H1 (cell line): ENCODE measurements at regions not wholly inside any gene's neighbourhood (a gene's known extent, or its start where the extent isn't known, plus 50 kb on each side); places are given as distances from the start of the nearest gene placed in this dataset.

Source experiments
- CTCF ChIA-PET: fragments of 300-600 bp; sonication (Branson Sonifier 250); formaldehyde crosslinking; loops from one replicate; lab custom pipeline; 2021; ENCODE audit not compliant: partially characterized antibody; lab: Charles Lee
- POLR2A ChIA-PET: fragments of 300-600 bp; sonication (Branson Sonifier 250); formaldehyde crosslinking; loops from one replicate; lab custom pipeline; 2021; ENCODE audit warnings: inconsistent platforms; ENCODE audit not compliant: partially characterized antibody; lab: Charles Lee
- DNase-seq, 2 experiments: peaks; one replicate each; pipeline versions ENCODE4 v3.0.0 to v3.0.0-alpha.2; 2010 to 2022; ENCODE audit warnings: low spot score in 2 of 2, low read depth in 1 of 2, mixed read lengths in 1 of 2
- FAIRE-seq: peaks from 2 replicates; lab custom pipeline; 2011; peaks lifted over from hg19 to GRCh38; lab: Jason Lieb, UNC
- H2AFZ ChIP-seq: 2 replicates; pipeline ENCODE4 v1.8.1; 2012; ENCODE audit warnings: low read length, inconsistent platforms
- H2AK5ac ChIP-seq: 2 replicates; pipeline ENCODE4 v1.6.1; 2013; ENCODE audit warnings: low read depth, low read length
- H2BK120ac ChIP-seq: replicated peaks from 2 replicates; pipeline ENCODE3; 2013; ENCODE audit warnings: low read depth, low read length, inconsistent platforms
- H2BK12ac ChIP-seq: 2 replicates; pipeline ENCODE4 v1.6.1; 2013; ENCODE audit warnings: low read depth, low read length
- H2BK15ac ChIP-seq: 2 replicates; pipeline ENCODE4 v1.6.1; 2013; ENCODE audit warnings: low read length
- H2BK20ac ChIP-seq: 2 replicates; pipeline ENCODE4 v1.6.1; 2013; ENCODE audit warnings: low read length
- H2BK5ac ChIP-seq: 2 replicates; pipeline ENCODE4 v1.6.1; 2013; ENCODE audit warnings: low read depth, low read length
- H3K14ac ChIP-seq: 2 replicates; pipeline ENCODE4 v1.6.1; 2013; ENCODE audit warnings: inconsistent platforms; ENCODE audit not compliant: insufficient read length
- H3K18ac ChIP-seq: 2 replicates; pipeline ENCODE4 v1.6.1; 2013; ENCODE audit warnings: low read length; ENCODE audit errors: extremely low read depth
- H3K23ac ChIP-seq: 2 replicates; pipeline ENCODE4 v1.6.1; 2013; ENCODE audit warnings: inconsistent platforms; ENCODE audit not compliant: insufficient read length
- H3K23me2 ChIP-seq: 2 replicates; pipeline ENCODE4 v1.6.1; 2013; ENCODE audit warnings: low read depth, low read length
- H3K27ac ChIP-seq: 2 replicates; pipeline ENCODE4 v1.6.1; 2011; ENCODE audit warnings: low read depth, low read length, inconsistent platforms
- H3K27me3 ChIP-seq, 4 experiments: replicated peaks in 1 of 4; 1 replicate in 1 of 4; 2 replicates in 3 of 4; pipeline versions ENCODE4 v1.6.1 to v1.8.1; 2011 to 2013; ENCODE audit warnings: low read length in 3 of 4, mild to moderate bottlenecking in 3 of 4, inconsistent platforms in 2 of 4, mixed read lengths in 2 of 4, moderate library complexity in 1 of 4; ENCODE audit not compliant: control insufficient read depth in 3 of 4, insufficient read depth in 3 of 4; ENCODE audit errors: extremely low read depth in 1 of 4
- H3K36me3 ChIP-seq, 4 experiments: 2 replicates each; pipeline versions ENCODE4 v1.6.1 to v1.8.1; 2011 to 2013; ENCODE audit warnings: mild to moderate bottlenecking in 4 of 4, low read length in 3 of 4, moderate library complexity in 2 of 4, control low read depth in 1 of 4, inconsistent platforms in 1 of 4; ENCODE audit not compliant: insufficient read depth in 4 of 4, control insufficient read depth in 2 of 4
- H3K4ac ChIP-seq: replicated peaks from 2 replicates; pipeline ENCODE3; 2013; ENCODE audit warnings: low read length, low read depth, mixed read lengths, inconsistent platforms; ENCODE audit not compliant: insufficient read length
- H3K4me1 ChIP-seq, 4 experiments: replicated peaks in 1 of 4; 1 replicate in 1 of 4; 2 replicates in 3 of 4; pipeline versions ENCODE4 v1.6.1 to v1.8.1; 2011 to 2013; ENCODE audit warnings: low read length in 3 of 4, inconsistent platforms in 2 of 4, mixed read lengths in 1 of 4; ENCODE audit not compliant: insufficient read depth in 4 of 4, control insufficient read depth in 3 of 4
- H3K4me2 ChIP-seq, 2 experiments: 2 replicates each; pipeline versions ENCODE4 v1.6.1 to v1.8.1; 2011 to 2013; ENCODE audit warnings: low read depth in 2 of 2, low read length in 2 of 2, control low read depth in 1 of 2, inconsistent platforms in 1 of 2, mild to moderate bottlenecking in 1 of 2; ENCODE audit not compliant: insufficient read depth in 1 of 2
- H3K4me3 ChIP-seq, 4 experiments: fragments of 200-600, 300-600 bp in 1 of 4; sonication (generic), shearing (Covaris generic), sonication (Bioruptor Twin) in 1 of 4; 2 replicates each; pipeline versions ENCODE4 v1.5.1 to v1.8.1; 2011 to 2016; ENCODE audit warnings: low read length in 4 of 4, low read depth in 3 of 4, control low read depth in 2 of 4, inconsistent platforms in 2 of 4, mild to moderate bottlenecking in 2 of 4, mixed read lengths in 1 of 4, moderate library complexity in 1 of 4; ENCODE audit not compliant: insufficient read depth in 2 of 4; ENCODE audit errors: extremely low read depth in 1 of 4
- H3K56ac ChIP-seq: replicated peaks from 2 replicates; pipeline ENCODE3; 2013; ENCODE audit warnings: low read depth, mild to moderate bottlenecking, mixed read lengths, low read length, inconsistent platforms; ENCODE audit not compliant: insufficient read length
- H3K79me1 ChIP-seq: 2 replicates; pipeline ENCODE4 v1.6.1; 2013; ENCODE audit warnings: low read depth, low read length, control low read depth
- H3K79me2 ChIP-seq, 2 experiments: 2 replicates each; pipeline versions ENCODE4 v1.6.1 to v1.8.1; 2012 to 2013; ENCODE audit warnings: low read length in 2 of 2, mild to moderate bottlenecking in 2 of 2, inconsistent platforms in 1 of 2; ENCODE audit not compliant: insufficient read depth in 2 of 2, control insufficient read depth in 1 of 2
- H3K9ac ChIP-seq, 4 experiments: replicated peaks in 1 of 4; 1 replicate in 1 of 4; 2 replicates in 3 of 4; pipeline versions ENCODE4 v1.6.1 to v1.8.1; 2011 to 2013; ENCODE audit warnings: low read depth in 3 of 4, low read length in 3 of 4, control low read depth in 2 of 4, mild to moderate bottlenecking in 2 of 4, moderate library complexity in 2 of 4, inconsistent platforms in 1 of 4; ENCODE audit errors: extremely low read depth in 1 of 4
- H3K9me3 ChIP-seq, 2 experiments: 2 replicates each; pipeline versions ENCODE4 v1.6.1 to v1.8.1; 2012 to 2013; ENCODE audit warnings: mild to moderate bottlenecking in 2 of 2, moderate library complexity in 2 of 2, control low read depth in 1 of 2, inconsistent platforms in 1 of 2, low read depth in 1 of 2, low read length in 1 of 2, mixed read lengths in 1 of 2; ENCODE audit not compliant: insufficient read depth in 2 of 2
- H4K20me1 ChIP-seq, 2 experiments: replicated peaks in 1 of 2; 2 replicates each; pipeline versions ENCODE3 to v1.8.1; 2011 to 2013; ENCODE audit warnings: inconsistent platforms in 2 of 2, low read length in 2 of 2, mild to moderate bottlenecking in 1 of 2; ENCODE audit not compliant: insufficient read depth in 2 of 2, control insufficient read depth in 1 of 2
- H4K5ac ChIP-seq: 2 replicates; pipeline ENCODE4 v1.6.1; 2013; ENCODE audit warnings: low read length, low read depth, mixed read lengths, inconsistent platforms; ENCODE audit not compliant: insufficient read length
- H4K8ac ChIP-seq: 2 replicates; pipeline ENCODE4 v1.8.0; 2013; ENCODE audit warnings: mild to moderate bottlenecking, moderate library complexity, low read length, inconsistent platforms; ENCODE audit not compliant: insufficient read depth; ENCODE audit errors: extremely low read depth
- H4K91ac ChIP-seq: replicated peaks from 2 replicates; pipeline ENCODE3; 2013; ENCODE audit warnings: low read length, mixed read lengths, inconsistent platforms; ENCODE audit not compliant: insufficient read length
- ATF3 ChIP-seq: IDR thresholded peaks from 2 replicates; pipeline ENCODE4 v1.6.1; 2011; ENCODE audit warnings: low read depth, mild to moderate bottlenecking, low read length; ENCODE audit not compliant: insufficient read depth
- BRCA1 ChIP-seq: IDR thresholded peaks from 2 replicates; pipeline ENCODE4 v1.6.1; 2012; ENCODE audit warnings: low read depth, low read length, improper control_type of control experiment
- CBX8 ChIP-seq: fragments of 300-800, 300-1000 bp; sonication (generic); IDR thresholded peaks from 2 replicates; pipeline ENCODE4 v1.7.1; 2016; ENCODE audit warnings: low read depth, low read length, borderline replicate concordance
- SIN3A ChIP-seq, 2 experiments: IDR thresholded peaks in 1 of 2; conservative IDR thresholded peaks in 1 of 2; 2 replicates each; pipeline ENCODE4 v1.6.1; 2011 to 2012; ENCODE audit warnings: low read length in 2 of 2, improper control_type of control experiment in 1 of 2, low read depth in 1 of 2, mild to moderate bottlenecking in 1 of 2
- WGBS, 2 experiments: shearing (Covaris generic) in 1 of 2; methylation state at CpG; one replicate each; pipeline versions ENCODE4 v1.1.6 to v1.1.7; 2013 to 2015; ENCODE audit warnings: low lambda C conversion rate in 2 of 2, mixed read lengths in 2 of 2, inconsistent platforms in 1 of 2, low coverage in 1 of 2, missing lambda C conversion rate in 1 of 2; ENCODE audit not compliant: insufficient replicate concordance in 2 of 2, insufficient coverage in 1 of 2, insufficient read length in 1 of 2; ENCODE audit errors: extremely low coverage in 1 of 2, missing lambda C conversion rate in 1 of 2; 5-methylcytosine and 5-hydroxymethylcytosine counted together

- H4K91ac ChIP-seq: no peak overlapping the region
- H2BK20ac ChIP-seq: no peak overlapping the region
- H3K27me3 ChIP-seq: no peaks in the 10 kb centered on the region
- peaks cover 0 to 4% of the 10 kb centered on the region in 2 experiments; a peak in 1 of 4 replicates for H3K79me2 ChIP-seq
- no peak overlapping the region for H2BK15ac ChIP-seq
- H3K23me2 ChIP-seq: no peaks in the 10 kb centered on the region
- H3K4me3 ChIP-seq: no peak overlapping the region
- ChIA-PET CTCF (no interaction called here), POLR2A (no interaction called here)
- WGBS, 2 experiments: 83% methylated on average over 2 of the region's 2 CpGs; no CpG with 5 or more reads in 1 of the 2 experiments
- no peak overlapping the region for H3K14ac ChIP-seq
- DNase-seq (no peak), FAIRE-seq (no peak)
- no peaks in the 10 kb centered on the region for H3K9me3 ChIP-seq
- H3K36me3 ChIP-seq: no peaks in the 10 kb centered on the region
- H4K8ac ChIP-seq: no peak overlapping the region
- no peak overlapping the region for H2BK12ac ChIP-seq
- no peak overlapping the region for H2BK5ac ChIP-seq
- H3K56ac ChIP-seq: no peak overlapping the region
- no peak overlapping the region for H3K4ac ChIP-seq
- H3K9ac ChIP-seq: no peak overlapping the region
- no peak overlapping the region for H4K5ac ChIP-seq
- no peak overlapping the region for H2AFZ ChIP-seq
- no peak overlapping the region for H3K4me2 ChIP-seq
- TF ChIP-seq SIN3A (conservative IDR thresholded peaks at IDR 0.05 in 1 of 2, IDR thresholded peaks at IDR 0.05 in 1 of 2; ENCODE audit: low read depth in 1 of 2, low read length in 2 of 2): no peak
- TF ChIP-seq BRCA1: no peak
- TF ChIP-seq ATF3: no peak
- no peak for TF ChIP-seq CBX8
- H4K20me1 ChIP-seq: peaks cover 0 to 1% of the 10 kb centered on the region in 2 experiments
- no peak overlapping the region for H2BK120ac ChIP-seq
- H2AK5ac ChIP-seq: no peak overlapping the region
- no peak overlapping the region for H3K18ac ChIP-seq
- no peaks in the 10 kb centered on the region for H3K4me1 ChIP-seq
- H3K23ac ChIP-seq: no peak overlapping the region
- H3K27ac ChIP-seq: no peak overlapping the region
- no peaks in the 10 kb centered on the region for H3K79me1 ChIP-seq
These were observed 124.2 kb upstream of the HNRNPU start for GRCh38 chr1:244988521-244988920.
